Left hindlimb (tissue), 1 donor: ENCODE measurements at regions not wholly inside any gene's neighbourhood (a gene's known extent, or its start where the extent isn't known, plus 50 kb on each side); places are given as distances from the start of the nearest gene placed in this dataset.

ENCODE experiments used
- DNase-seq: peaks from one replicate; pipeline ENCODE4 v3.0.0-alpha.2; 2018

GRCh38 chr10:121405953-121406352, 192.3 kb downstream of the FGFR2 start:
- no peak for DNase-seq

- DNase-seq, result no peak
Measured at GRCh38 chr10:121406823-121407545, 191.3 kb downstream of the FGFR2 start.

GRCh38 chr10:121409466-121410104, 188.7 kb downstream of the FGFR2 start:
- no peak for DNase-seq

GRCh38 chr10:121411004-121411403, 187.2 kb downstream of the FGFR2 start:
- no peak for DNase-seq

- DNase-seq, result no peak
Measured at GRCh38 chr10:121413951-121414350, 184.3 kb downstream of the FGFR2 start.

GRCh38 chr10:121414366-121415062, 183.7 kb downstream of the FGFR2 start:
- no peak for DNase-seq

- DNase-seq, result no peak
Measured at GRCh38 chr10:121415063-121415399, 183.2 kb downstream of the FGFR2 start.

- no peak for DNase-seq
Measured at GRCh38 chr10:121416071-121416470, 182.2 kb downstream of the FGFR2 start.

GRCh38 chr10:121417298-121417697, 180.9 kb downstream of the FGFR2 start:
- no peak for DNase-seq

- no peak for DNase-seq
Measured at GRCh38 chr10:121418126-121418777, 180.0 kb downstream of the FGFR2 start.

- DNase-seq, result no peak
Measured at GRCh38 chr10:121420006-121420405, 178.2 kb downstream of the FGFR2 start.

- DNase-seq, result no peak
Measured at GRCh38 chr10:121422096-121422495, 176.1 kb downstream of the FGFR2 start.

- DNase-seq, result no peak
Measured at GRCh38 chr10:121425623-121426022, 172.6 kb downstream of the FGFR2 start.

GRCh38 chr10:121426307-121426706, 171.9 kb downstream of the FGFR2 start:
- no peak for DNase-seq
